ENCODE measurements at regions not wholly inside any gene's neighbourhood (a gene's known extent, or its start where the extent isn't known, plus 50 kb on each side); places are given as distances from the start of the nearest gene placed in this dataset.
"Not testable (repeated sequence)": the region's sequence is repeated elsewhere in the genome, so short reads cannot be mapped to it uniquely, and the experiment has no call there.

GRCh38 chr20:29445050-29445907 lies 1812.2 kb upstream of the DEFB115 start:
- H3K36me3 ChIP-seq (replicated peaks in 1 of 2; ENCODE audit: control insufficient read depth in 1 of 2, insufficient read depth in 2 of 2, low read length in 1 of 2); H3F3A ChIP-seq (replicated peaks; ENCODE audit: insufficient read depth); H4K20me1 ChIP-seq (ENCODE audit: insufficient read depth); H3K9me3 ChIP-seq; H3K79me2 ChIP-seq (ENCODE audit: insufficient read depth); H3K9me2 ChIP-seq; H3K9ac ChIP-seq; H3K27me3 ChIP-seq (ENCODE audit: insufficient read depth): not testable (repeated sequence)
- peak; percentile 85 for TF ChIP-seq GABPA (IDR thresholded peaks at IDR 0.05; ENCODE audit: low read depth)
- TF ChIP-seq CHD2 (IDR thresholded peaks at IDR 0.05; ENCODE audit: low read length, partially characterized antibody): peak; percentile 84
- TF ChIP-seq TCF12 (IDR thresholded peaks at IDR 0.05): peak; percentile 22; the same call in 1 of the 2 replicates
- peak; percentile 69; the same call in 1 of the 2 replicates for TF ChIP-seq YY1 (IDR thresholded peaks at IDR 0.05; ENCODE audit: low read depth)
- peak; percentile 79 for TF ChIP-seq POLR2AphosphoS5 (IDR thresholded peaks at IDR 0.05; ENCODE audit: low read depth, low read length)
- peak; percentile 52 for TF ChIP-seq MAX (IDR thresholded peaks at IDR 0.05; ENCODE audit: low read depth)
- TF ChIP-seq NRF1 (IDR thresholded peaks at IDR 0.05; ENCODE audit: low read depth, low read length): peak; percentile 51
- peak; percentile 51; the same call in 1 of the 2 replicates for TF ChIP-seq MXI1 (IDR thresholded peaks at IDR 0.05; ENCODE audit: low read depth, low read length)
- peak; percentile 69 for TF ChIP-seq ELF1 (IDR thresholded peaks at IDR 0.05)
- peak; percentile 53 for TF ChIP-seq TAF1 (IDR thresholded peaks at IDR 0.05; ENCODE audit: borderline replicate concordance, low read depth, low read length)
- H3K4me3 ChIP-seq (ENCODE audit: low read depth in 2 of 2, low read length in 1 of 2): peak overlapping the region; percentile 72
- H3K4me2 ChIP-seq: peak overlapping the region; percentile 81
- 8% methylated on average over 21 of the region's 28 CpGs for WGBS (ENCODE audit: low lambda C conversion rate)
- peak overlapping the region; percentile 49 to 86; a peak in 3 of 4 replicates for H3K27ac ChIP-seq (ENCODE audit: low read depth in 2 of 2, low read length in 1 of 2)
- peak overlapping the region; percentile 91 for H2AFZ ChIP-seq (ENCODE audit: low read depth)
- CTCF ChIA-PET: interaction anchor here (0.9 kb wide), 1 partner anchor 11 kb away, joined by 3 read pairs; no protein-coding TSS in a partner anchor
- H3K4me1 ChIP-seq (ENCODE audit: control insufficient read depth in 1 of 2, insufficient read depth in 2 of 2, low read depth in 1 of 2, low read length in 1 of 2): peaks cover 0 to 15% of the 10 kb centered on the region in 2 experiments; a peak in 2 of 4 replicates
- peak; percentile 67 for DNase-seq
- POLR2A ChIA-PET: interaction anchor here (0.9 to 1.1 kb wide), 2 partner anchors 52 to 843 kb away, joined by 3 to 4 read pairs; no protein-coding TSS in a partner anchor

DNA sequence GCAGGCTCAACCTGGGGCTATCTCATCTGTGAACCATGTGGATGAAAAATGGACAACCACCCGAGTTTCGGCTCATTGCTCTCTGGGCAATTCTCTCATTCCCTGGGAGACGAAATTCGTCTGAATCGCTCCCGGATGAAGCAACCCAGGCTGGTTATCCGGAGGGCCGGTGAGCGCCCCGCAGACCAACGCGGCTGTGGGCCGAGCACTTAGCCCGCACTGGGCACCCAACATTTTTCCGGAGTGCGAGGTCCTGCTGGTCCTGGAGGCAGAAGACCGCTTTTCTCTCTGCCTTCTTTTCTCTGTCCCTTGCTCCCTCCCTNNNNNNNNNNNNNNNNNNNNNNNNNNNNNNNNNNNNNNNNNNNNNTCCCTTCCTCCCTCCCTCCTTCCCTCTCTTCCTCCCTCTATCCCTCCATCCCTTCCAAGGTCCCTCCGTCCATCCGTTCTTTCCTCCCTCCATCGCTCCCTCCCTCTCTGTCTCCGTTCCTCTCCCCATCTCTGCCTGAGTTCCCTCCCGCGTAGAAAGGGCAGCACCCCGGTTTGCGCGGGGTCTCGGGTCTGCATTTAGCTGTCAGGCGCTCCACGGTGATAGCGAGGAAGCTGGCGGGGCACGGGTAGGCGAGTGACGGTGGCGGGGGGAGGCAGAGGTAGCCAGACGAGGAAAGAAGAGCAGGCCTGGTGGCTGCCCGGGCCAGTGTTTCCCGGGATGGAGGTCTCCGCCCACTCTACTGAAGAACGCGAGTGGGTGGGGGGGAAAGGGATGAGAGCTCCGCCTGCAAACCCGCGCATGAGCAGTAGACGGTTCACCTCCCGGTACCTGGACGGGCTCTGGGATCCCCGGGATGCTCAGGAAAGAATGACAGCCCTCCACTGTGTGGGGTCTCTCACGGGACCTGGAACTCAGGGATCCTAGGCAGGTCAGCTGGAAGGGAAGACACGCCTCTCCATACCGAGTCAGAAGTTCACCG lies 1809.7 kb upstream of the DEFB115 start:
- not testable (repeated sequence) for H3K9me2 ChIP-seq; H3F3A ChIP-seq (replicated peaks; ENCODE audit: insufficient read depth); H3K79me2 ChIP-seq (ENCODE audit: insufficient read depth); H3K27me3 ChIP-seq (ENCODE audit: insufficient read depth); H3K9me3 ChIP-seq; H3K36me3 ChIP-seq (replicated peaks in 1 of 2; ENCODE audit: control insufficient read depth in 1 of 2, insufficient read depth in 2 of 2, low read length in 1 of 2); H4K20me1 ChIP-seq (ENCODE audit: insufficient read depth)
- H3K4me1 ChIP-seq (ENCODE audit: control insufficient read depth in 1 of 2, insufficient read depth in 2 of 2, low read depth in 1 of 2, low read length in 1 of 2): peaks cover 0 to 15% of the 10 kb centered on the region in 2 experiments; a peak in 2 of 4 replicates
- DNase-seq: peak; percentile 74
- POLR2A ChIA-PET: interaction anchor here (0.7 kb wide), 1 partner anchor 50 kb away, joined by 3 read pairs; no protein-coding TSS in a partner anchor
- peak overlapping the region; percentile 55 to 60 for H3K4me3 ChIP-seq (ENCODE audit: low read depth in 2 of 2, low read length in 1 of 2)
- WGBS (ENCODE audit: low lambda C conversion rate): 14% methylated on average over 24 of the region's 52 CpGs
- H2AFZ ChIP-seq (ENCODE audit: low read depth): peak overlapping the region; percentile 87; the same call in 1 of the 2 replicates
- TF ChIP-seq MAX (IDR thresholded peaks at IDR 0.05; ENCODE audit: low read depth): 0 out of 2 replicates have a peak, but pooled peaks have one; percentile 36
- peak; percentile 67 for TF ChIP-seq NRF1 (IDR thresholded peaks at IDR 0.05; ENCODE audit: low read depth, low read length)
- TF ChIP-seq POLR2AphosphoS5 (IDR thresholded peaks at IDR 0.05; ENCODE audit: low read depth, low read length): peak; percentile 50; the same call in 1 of the 2 replicates
- peak overlapping the region; percentile 74 for H3K4me2 ChIP-seq
- H3K9ac ChIP-seq: peak overlapping the region; percentile 52
- H3K27ac ChIP-seq (ENCODE audit: low read depth in 2 of 2, low read length in 1 of 2): peak overlapping the region in 1 of 2 experiments; percentile 60; a peak in 1 of 4 replicates
- CTCF ChIA-PET: interaction anchor here (1.0 to 2.3 kb wide), 2 partner anchors 17 to 26 kb away, joined by 3 to 5 read pairs; no protein-coding TSS in a partner anchor
